GM21423 (cell line): ENCODE measurements at regions not wholly inside any gene's neighbourhood (a gene's known extent, or its start where the extent isn't known, plus 50 kb on each side); places are given as distances from the start of the nearest gene placed in this dataset.
"Not testable (repeated sequence)": the region's sequence is repeated elsewhere in the genome, so short reads cannot be mapped to it uniquely, and the experiment has no call there.

Experiments used
- ATAC-seq: cut with Tn5 transposase; IDR thresholded peaks from one replicate; pipeline ENCODE4 v1.9.1; 2021; ENCODE audit warnings: mild to moderate bottlenecking, moderate library complexity; ENCODE audit not compliant: unreplicated experiment

DNA sequence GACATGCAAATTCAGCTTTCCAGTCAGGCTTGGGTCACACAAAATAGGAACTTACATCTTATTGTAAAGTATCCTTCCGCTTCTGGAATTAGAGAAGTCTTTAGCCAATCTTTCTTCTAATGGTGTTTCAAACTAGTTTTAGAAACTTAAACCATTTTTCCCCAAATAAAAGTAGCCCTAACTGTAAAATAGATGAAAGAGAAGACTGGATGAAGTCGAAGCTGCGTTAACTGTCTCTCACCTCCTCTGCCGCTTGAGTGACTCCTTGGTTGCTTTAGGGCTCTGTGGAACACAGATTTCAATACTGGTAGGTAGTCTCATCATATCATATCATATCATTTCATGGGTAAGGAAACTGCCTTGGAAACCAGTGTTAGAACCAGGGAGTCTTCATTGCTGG, 498.4 kb downstream of the XIRP2 start:
- no peak for ATAC-seq

DNA sequence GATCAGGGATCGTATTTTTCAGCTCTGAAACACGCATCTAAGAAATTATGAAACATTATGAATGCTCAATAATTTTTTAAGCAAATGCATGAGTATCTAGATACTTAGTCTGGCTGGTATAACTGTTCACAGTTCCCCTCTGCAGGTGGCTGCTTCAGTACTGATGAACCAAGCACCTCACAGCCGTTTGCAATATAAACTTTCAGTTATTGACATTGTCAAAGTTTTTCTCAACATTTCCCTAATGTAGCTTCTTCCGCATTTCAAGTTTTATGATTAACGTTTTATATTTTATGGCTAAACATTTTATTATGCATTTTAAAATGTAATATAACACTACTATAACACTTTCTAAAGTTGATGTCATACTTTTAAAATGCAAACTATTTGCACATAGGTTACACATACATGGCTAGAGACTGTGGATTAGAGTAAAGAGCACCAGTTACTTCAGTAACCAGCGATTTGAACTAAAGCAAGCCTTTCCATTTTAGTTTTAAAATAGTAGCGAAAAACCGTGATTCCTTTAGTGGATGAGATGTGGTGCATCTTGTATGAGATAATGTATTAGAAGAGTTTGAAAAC, 495.4 kb downstream of the XIRP2 start:
- no peak for ATAC-seq

DNA sequence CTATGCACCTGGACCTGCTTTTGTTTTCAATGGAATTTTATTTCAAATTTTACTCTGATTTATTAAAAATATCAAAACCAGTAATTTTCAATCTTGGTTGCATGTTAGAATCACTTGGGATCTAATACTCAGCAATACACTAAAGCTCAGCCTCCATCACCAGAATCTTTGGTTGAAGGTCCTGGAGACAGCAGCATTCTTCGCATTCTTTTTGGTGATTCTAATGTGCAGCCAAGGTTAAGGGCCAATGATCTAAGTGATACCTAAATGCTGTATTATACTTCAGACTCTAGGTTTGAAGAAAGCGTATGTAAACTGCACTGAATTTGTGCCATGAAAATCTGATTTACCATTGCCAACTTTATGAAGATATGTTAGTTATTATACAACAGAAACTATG, 493.1 kb downstream of the XIRP2 start:
- ATAC-seq, result no peak

DNA sequence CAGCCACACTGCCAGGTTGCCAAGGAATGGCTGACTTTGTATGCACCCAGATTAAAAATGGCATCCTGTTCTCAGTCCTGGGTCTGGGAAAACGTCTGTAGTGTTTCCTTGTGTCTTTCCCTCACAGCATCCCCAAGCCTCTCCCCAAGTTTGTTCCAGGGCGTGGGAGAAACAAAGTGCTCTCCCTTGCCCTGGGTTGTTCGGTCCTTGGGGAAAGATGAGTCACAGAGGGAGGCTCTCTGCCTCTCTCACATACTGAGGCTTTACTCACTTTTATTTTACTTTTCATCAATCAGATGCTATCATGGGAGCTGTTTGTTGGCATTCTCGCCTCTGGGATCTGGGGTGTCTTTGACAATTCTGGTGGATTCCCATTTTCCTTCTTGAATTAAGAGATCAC, 492.3 kb downstream of the XIRP2 start:
- ATAC-seq, result no peak

DNA sequence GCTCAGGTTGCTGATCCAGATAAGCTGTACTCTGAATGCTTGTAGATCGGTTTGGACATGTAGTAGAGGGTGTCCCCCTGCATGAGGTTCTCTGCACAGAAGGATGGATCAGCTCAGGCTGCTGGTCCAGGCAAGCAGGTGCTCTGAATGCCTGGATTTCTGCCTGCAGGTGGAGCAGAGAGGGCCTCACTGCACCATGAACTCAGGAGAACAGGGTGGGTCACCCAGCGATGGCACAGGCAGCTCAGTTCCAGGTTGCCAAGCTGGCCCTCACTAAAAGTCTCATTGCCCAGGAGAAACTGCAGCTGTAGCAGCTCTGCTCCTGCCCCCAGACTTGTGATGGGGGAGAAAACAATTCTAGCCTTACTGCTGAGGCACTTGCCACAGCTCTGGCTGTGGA, 491.8 kb downstream of the XIRP2 start:
- no peak for ATAC-seq

DNA sequence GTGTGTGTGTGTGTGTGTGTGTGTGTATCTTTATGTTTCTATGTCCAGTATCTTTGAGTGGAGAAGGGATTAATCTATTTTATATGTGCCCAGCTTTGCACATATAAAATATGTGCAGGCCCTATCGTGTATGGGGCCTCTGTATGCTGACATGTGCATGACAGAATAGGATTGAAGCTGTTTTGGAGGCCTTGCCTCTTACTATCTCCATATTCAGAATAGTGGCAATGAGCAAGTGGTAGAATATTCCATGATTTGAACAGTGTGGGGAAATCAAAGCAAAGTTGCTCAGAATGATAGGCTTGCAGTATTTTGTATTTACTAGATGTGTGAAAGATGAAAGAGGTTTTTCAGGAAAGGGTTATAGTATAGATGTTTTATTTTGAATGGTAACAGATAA, 480.8 kb downstream of the XIRP2 start:
- no peak for ATAC-seq

DNA sequence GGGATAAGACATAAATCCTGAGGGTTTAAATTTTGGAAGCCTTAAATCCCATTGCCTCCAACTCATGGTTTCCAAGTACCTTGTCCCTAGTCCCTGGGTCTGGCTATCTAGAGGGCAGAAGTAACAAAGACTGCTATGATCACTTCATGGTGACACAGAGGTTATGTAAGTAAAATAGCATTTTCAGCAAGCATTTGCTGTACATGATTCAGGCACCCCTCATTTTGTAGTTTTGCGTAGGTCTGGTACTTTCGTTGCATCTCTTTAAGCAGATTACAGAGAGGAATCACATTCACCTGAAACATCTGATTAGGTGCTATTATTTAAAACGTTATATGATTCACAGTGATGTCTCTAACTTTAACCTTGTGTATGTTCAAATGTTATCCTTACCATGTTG, 480.1 kb downstream of the XIRP2 start:
- ATAC-seq, result no peak

DNA sequence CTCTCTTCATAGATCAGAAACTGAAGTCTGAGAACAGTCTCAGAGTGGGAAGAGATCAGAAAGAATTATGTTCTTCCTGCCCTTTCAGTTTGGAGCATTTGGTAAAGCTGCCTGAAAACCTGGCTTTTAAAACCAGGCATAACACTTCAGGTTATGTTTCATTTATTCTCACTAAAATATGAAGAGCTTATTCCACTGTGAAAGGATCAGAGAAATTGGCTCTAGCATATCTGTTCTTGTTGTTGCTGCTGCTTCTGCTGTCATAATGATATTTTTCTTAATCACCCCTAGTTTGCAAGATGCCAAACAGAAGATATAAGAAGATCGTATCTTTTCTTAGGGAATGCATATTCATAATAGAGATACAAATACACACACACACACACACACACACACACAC, 476.9 kb downstream of the XIRP2 start:
- ATAC-seq, result no peak

DNA sequence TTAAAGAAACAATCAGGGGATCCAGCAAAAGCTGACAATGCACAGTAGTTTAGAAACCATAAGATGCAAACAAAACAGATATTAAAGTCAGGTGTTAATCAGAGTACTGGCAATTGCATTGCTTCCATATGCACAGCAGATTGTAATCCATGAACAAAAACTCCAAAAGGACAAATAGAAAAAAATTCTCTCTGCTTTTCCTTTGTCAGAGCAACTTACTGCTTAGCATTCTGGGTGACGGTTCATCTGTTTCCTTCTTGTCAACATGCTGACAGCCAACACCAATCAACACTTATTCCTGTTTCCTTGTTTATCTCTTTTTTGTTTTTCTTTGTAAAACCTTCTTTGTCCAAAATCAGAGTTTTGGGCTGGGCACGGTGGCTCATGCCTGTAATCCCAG, 473.1 kb downstream of the XIRP2 start:
- ATAC-seq, result no peak

DNA sequence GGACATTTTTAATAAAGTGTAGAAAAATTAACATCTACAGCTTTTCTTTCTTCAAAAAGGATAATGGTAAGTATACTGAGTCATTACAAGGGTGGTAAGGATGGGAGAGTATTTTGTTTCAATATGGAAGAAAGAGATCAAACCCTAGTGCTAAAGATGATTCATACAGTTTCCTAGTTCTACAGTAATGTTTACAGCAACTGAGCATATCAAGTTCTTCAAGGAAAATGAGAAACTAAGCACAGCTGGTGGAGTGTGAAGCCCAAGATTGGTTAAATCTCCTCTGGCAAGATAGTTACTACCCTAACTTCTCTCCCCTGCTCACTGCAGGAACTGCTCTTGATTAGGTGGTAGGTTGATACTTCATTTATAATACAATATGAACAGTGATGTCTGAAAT, 467.5 kb downstream of the XIRP2 start:
- ATAC-seq, result no peak

DNA sequence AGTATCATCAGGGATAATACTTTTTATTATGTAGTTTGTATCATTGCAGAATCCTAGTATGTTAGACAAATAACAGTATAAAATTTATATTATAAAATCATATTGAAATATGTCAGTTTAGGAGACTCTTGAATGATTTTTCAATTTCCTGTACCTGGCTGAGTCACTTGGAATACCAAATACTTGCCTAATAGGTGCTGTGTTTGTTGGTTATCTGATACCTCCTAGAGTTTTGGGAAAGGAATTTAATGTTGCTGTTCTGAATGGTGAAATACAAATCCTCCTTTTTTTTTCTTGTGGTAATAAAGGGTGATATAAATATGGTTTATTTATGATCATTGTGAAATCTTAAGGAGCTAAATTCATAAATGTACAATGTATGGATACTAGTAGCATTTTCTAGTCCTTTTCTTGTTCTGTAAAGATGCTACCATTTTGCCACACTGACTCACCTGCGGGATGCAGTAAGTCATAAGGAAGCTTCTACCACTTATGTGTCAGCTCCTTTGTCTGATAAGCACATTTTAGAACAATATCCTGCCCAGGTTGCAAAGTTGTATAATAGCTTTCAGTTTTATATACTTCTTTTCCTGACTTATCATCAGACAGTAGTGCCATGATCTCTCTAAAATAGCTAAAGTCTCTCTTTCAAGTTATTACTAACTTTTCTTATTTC, 465.5 kb downstream of the XIRP2 start:
- ATAC-seq, result no peak

DNA sequence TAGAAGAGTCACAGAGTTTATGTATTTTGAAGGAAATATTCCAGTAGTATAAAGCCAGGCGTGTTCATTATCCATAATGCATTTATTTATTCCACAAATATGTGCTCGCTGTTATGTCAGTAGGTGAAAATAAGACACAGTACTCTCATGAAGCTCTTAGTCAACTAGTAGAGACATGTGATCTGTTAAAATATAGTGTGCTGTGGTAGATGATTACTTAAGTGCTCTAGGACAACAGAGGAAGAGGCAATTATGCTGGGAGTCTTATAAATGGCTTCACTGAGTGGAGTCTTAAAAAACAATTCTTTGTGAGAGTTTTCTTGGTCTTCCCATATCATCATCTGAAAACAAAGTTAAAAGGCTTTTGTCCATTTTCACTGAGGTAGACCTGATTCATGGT, 457.3 kb downstream of the XIRP2 start:
- ATAC-seq, result no peak

DNA sequence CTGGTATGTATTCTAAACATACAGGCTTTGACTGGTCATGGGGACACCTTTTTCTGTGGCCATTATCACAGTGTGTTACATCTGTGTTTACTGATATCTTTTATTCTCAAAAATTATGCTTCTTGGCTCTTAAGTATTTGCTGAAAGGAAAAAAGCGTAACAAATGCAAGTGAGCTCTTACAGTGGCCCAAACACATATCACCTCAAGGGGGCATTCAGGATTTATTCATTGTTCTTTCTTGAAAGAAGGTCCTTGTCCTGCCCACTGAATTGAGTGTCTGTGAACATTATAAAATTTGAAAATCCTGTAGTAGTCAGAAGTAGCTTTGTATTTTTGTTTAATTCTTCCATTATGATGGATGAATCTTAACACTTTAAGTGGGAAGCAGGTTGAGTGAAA, 454.5 kb downstream of the XIRP2 start:
- no peak for ATAC-seq

DNA sequence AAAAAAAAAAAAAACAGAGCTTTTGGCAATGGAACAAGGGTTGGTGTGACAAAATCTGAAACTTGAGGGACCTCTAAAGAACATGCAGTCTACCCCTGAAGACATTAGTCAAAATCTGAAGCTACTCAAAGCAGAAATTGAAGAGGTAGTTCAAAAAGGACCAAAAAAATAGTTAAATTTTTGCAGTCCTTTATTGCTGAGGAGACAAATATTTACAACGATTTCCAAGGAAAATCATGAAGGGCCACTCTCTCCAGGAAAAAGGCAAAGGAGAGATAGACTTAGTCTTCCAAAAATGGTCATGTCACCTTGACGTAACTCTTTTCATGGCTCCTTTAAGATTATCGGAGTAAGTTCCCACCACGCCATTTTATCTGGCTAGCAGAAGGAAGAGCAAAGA, 452.0 kb downstream of the XIRP2 start:
- no peak for ATAC-seq

DNA sequence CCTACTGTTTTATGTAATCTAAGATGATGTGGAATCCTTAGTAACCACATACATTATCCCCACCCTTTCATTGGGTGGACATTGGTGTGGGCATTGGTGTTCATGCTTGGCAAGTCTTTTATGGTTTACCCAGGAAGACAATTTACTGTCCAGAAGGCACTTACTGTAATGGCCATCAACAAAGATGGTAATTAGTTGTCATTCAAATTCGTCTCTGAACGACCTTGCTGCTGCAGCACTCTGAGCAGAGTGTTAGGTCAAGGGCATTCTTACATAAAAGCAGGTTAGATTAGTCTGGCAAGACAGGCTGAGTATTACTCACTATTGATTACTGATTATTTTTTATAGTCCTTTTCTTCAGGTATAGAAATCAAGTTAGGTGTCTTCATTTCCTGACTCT, 447.9 kb downstream of the XIRP2 start:
- ATAC-seq, result no peak

DNA sequence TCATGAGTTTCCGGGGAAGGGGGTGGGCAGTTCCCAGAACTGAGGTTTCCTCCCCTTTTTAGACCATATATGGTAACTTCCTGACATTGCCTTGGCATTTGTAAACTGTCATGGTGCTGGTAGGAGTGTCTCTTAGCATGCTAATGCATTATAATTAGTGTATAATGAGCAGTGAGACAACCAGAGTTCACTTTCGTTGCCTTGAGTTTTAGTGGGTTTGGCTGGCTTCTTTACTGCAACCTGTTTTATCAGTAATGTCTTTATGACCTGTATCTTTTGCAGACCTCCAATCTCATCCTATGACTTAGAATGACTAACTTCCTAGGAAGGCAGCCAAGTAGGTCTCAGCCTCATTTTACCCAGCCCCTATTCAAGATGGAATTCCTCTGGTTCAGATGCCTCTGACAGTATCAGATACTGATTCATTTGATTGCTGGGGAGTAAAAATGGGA, 447.3 kb downstream of the XIRP2 start:
- ATAC-seq, result no peak

DNA sequence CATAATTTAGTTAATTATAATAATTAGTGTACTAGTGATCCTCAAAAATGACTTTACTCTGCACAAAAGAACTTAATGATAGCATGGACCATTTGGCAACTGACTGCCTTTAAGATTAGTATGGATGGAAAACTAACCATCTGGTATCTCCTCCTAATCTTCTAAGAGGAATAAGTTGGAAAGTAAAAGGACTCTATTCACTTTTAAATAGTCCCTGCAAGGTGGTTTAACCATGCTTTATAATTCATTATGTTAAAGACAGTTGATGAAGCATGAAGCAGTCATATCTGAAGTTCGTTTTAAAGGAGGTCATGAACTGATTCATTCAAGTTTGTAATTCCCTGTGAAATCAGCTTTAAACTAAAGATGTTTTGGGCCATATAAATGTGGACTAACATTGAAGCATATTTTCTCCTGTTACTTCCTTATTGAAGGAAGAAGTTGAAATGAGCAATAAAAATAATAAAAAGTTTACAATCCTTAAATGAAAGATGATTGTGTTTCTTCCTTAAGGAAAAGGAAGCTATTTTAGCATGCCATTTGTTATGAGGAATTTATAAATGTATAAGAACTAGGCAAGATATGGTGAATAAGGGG, 446.0 kb downstream of the XIRP2 start:
- ATAC-seq, result no peak

DNA sequence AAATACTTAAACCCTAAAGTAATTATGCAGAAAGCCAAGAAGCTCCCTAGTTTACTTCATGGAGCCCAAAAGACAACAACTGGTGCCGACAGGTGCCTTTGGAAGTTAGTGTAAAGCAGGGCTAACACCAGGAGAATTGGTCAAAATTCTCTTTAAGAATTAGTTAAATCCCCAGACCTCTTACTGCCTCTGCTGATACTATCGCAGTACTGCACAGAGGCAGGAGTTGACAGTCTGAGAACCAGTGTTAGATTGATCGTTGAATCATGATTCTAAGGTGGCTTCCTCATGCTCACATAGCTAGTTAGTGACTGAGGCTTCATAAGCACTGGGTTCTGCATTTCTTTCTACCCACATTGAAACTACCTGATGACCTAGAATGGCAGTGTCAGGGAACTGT, 445.0 kb downstream of the XIRP2 start:
- ATAC-seq, result no peak

DNA sequence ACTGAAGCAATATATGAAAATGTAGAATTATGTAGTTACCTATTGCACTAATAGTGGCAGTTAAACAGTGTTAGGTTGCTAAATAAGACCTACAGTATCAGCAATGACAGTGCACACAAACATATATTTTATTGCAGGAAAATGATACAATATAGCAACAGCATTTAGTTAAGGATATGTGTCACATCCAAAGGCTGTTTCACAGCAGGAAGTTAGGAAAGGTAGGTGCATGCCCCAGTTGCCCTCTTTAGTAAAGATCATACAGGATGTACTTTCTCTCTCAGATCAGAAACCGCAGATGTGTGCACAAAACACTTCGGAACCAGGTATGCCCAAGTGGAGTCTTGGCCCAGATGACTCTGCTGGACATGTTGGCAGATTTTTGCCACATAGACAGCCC, 444.1 kb downstream of the XIRP2 start:
- no peak for ATAC-seq

DNA sequence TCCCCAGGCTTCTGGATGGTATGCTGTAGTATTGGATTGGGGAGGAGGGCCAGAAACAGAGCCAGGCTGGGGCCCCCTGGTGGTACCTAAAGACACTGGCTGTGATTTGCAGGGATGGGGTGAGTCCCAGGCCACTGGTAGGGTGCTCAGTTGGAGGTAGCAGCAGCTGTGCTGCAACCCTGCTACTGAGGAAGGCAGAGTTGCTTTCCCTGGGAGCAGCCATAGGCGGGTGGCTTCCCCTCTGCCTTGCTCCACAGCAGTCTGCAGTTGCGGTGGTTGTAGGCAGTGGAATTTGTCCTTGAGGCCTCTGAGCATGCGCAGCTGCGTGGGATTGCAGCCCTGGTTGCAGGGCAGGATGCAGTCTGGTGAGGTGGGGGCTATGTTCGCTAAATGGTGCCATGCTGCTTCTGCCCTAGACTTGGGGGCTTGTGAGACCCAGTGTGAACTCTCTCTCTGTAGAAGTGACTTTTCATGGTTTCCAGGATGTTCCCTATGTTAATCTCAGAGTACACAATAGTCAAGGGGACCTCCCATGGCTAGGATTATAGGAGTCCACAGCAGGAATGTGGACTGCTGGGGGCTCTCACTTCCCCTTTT, 443.5 kb downstream of the XIRP2 start:
- no peak for ATAC-seq

DNA sequence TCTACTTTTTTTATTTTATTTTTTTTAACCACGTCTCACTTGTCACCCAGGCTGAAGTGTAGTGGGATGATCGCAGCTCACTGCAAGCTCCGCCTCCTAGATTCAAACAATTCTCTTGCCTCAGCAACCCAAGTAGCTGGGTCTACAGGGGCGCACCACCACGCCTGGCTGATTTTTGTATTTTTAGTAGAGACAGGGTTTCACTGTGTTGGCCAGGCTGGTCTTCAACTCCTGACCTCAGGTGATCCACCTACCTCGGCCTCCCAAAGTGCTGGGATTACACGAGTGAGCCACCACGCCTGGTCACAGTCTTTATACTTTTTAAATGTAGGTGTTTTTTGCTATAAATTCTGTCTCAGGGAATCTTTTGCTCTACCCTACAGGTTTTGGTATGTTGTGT, 440.5 kb downstream of the XIRP2 start:
- not testable (repeated sequence) for ATAC-seq

DNA sequence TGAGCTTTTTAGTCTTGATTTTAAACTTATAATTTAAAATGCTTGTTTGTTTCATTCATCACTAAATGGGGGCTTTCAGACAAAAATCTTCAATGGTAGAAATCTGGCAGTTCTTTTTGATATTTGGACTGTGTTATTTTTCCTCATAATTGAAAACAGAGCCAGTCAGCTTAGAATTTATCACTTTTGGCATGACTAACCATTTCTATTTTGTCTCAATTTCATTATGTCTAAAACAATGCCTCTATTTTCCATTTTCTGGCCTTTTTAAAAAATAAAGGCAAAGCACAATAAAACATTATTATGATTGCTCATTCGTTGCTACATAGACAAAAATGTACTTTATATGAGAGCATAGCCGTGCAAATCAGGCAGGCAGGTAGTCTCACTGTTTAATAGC, 434.5 kb downstream of the XIRP2 start:
- no peak for ATAC-seq
